ENCODE measurements at regions not wholly inside any gene's neighbourhood (a gene's known extent, or its start where the extent isn't known, plus 50 kb on each side); places are given as distances from the start of the nearest gene placed in this dataset.
A peak's percentile ranks its signal among the peaks of the same experiment; 100 is the strongest.
"Not testable (repeated sequence)": the region's sequence is repeated elsewhere in the genome, so short reads cannot be mapped to it uniquely, and the experiment has no call there.

DNA sequence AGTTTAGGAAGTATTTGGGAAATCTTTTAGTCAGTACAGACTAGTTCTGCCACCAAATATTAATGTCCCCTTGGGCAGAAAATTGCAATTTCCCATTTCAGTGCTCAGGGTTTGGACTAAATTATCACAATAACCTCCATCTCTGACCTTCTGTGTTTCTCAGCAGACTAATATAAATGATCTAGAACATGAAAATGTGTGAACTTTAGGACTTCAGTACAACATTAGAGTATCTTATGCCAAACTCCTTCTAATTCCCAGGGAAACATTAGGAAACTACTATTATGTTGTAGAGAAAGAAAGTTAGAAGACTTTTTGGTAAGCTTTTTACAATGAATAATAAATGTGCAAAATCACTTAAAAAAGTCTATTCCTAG, 1087.6 kb upstream of the CITED2 start:
- peaks cover 30% of the 10 kb centered on the region for H3K9me3 Mint-ChIP-seq

DNA sequence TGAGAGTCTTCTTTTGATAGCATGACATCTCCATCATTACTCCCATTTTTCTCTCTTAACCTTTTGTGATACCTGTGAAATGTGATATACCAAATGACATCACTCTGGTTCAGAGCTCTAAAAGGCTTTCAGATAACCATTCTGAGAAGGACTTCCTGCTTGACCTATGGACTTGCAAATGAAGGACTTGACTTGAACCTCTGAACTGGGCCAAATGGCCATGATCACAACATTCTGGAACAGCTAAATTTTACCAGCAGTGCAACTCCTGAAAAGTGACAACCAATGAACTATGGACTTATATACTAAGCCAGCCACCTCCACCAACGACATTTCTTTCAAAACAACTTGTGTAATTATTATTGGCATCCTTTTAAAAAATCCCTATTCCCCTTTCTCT, 1085.8 kb upstream of the CITED2 start:
- no peaks in the 10 kb centered on the region for H3K27me3 Mint-ChIP-seq
- H3K4me3 Mint-ChIP-seq = no peak overlapping the region
- H3K9me3 Mint-ChIP-seq = peaks cover 14% of the 10 kb centered on the region
- intact Hi-C loops (cut with micrococcal nuclease) = no loop called here
- no peak overlapping the region for H3K27ac Mint-ChIP-seq
- no peaks in the 10 kb centered on the region for H3K36me3 Mint-ChIP-seq (ENCODE audit: low read depth)
- H3K4me1 Mint-ChIP-seq (ENCODE audit: low read depth) = peaks cover 27% of the 10 kb centered on the region

More for the DNA sequence above, 1087.6 kb upstream of the CITED2 start:
- intact Hi-C loops (cut with micrococcal nuclease) = no loop called here
- Mint-ChIP-seq H3K36me3 (ENCODE audit: low read depth) (no peaks in the 10 kb centered on the region), H3K4me1 (ENCODE audit: low read depth) (peaks cover 18% of the 10 kb centered on the region), H3K4me3 (no peak overlapping the region), H3K27ac (no peak overlapping the region), H3K27me3 (no peaks in the 10 kb centered on the region)

DNA sequence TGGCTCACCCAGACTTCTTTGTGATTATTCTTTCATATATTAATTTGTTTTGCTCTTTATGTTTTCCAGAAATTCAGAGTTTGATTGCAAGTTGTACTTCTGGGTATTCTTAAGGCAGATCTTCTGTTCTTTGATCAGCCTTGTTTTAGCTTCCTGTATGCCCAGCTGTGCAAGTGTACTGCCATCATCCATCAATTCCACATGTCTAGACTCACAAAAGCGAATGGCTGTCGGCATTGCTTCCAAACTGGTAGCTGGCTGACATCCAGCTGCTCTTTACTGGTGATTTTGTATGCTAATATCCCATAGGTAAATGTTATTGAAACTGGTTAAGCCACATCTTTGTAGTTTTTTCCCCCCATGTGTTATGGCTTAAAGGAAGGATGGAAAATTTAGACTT, 1084.8 kb upstream of the CITED2 start:
- intact Hi-C loops (cut with micrococcal nuclease) = no loop called here
- Mint-ChIP-seq H3K9me3 (peaks cover 14% of the 10 kb centered on the region), H3K4me3 (no peak overlapping the region), H3K27me3 (no peaks in the 10 kb centered on the region), H3K27ac (no peak overlapping the region), H3K4me1 (ENCODE audit: low read depth) (peaks cover 27% of the 10 kb centered on the region), H3K36me3 (ENCODE audit: low read depth) (no peaks in the 10 kb centered on the region)

DNA sequence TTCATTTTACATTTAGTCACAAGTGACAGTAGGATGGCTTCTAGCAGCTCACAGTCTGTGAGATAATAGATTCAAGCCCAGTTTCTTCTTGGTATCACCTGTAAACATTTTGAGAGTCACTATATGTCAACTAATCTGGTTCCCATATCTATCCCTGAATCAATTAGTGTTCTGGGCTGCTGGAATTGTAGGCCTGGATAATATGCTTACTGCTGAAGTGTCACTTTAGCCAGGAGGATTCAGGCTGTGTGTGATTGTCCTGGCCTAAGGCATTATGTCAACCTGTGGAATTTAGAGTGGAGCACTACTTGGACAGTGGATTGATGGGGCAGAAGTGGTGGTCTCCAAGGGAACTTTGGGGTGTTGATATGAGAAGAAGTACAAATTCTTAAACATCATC, 1071.8 kb upstream of the CITED2 start:
- H3K4me1 Mint-ChIP-seq (ENCODE audit: low read depth) = peaks cover 11% of the 10 kb centered on the region
- intact Hi-C loops (cut with micrococcal nuclease) = no loop called here
- H3K27me3 Mint-ChIP-seq = no peaks in the 10 kb centered on the region
- no peak overlapping the region for H3K4me3 Mint-ChIP-seq
- no peak overlapping the region for H3K27ac Mint-ChIP-seq
- no peaks in the 10 kb centered on the region for H3K36me3 Mint-ChIP-seq (ENCODE audit: low read depth)
- H3K9me3 Mint-ChIP-seq = no peaks in the 10 kb centered on the region

DNA sequence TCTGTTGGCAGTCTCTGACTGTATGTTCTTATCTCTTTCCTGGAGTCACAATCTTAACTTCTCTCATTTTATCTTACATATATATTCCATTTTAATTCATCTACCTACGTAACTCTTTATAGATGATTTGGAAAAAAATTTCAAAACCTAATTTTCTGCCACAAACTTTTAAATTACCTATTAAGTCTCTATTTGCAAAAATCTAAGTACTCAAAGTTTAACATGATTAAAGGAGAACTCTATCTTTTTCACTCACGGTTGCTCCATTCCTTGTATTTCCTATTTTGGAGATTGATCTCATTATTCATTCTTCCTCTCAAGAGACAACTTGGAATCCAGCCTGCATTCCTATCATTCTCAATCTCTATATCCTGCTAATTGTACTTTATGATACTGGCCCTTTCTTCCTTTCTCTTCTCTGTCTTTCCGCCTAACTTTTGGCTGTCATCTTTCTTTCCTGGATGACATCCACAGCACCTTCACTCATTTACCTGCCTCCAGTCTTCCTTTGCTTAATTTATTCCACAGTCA, 1071.1 kb upstream of the CITED2 start:
- H3K4me1 Mint-ChIP-seq (ENCODE audit: low read depth) = peaks cover 16% of the 10 kb centered on the region
- H3K27me3 Mint-ChIP-seq = no peaks in the 10 kb centered on the region
- H3K27ac Mint-ChIP-seq = no peak overlapping the region
- intact Hi-C loops (cut with micrococcal nuclease) = no loop called here
- H3K36me3 Mint-ChIP-seq (ENCODE audit: low read depth) = no peaks in the 10 kb centered on the region
- no peak overlapping the region for H3K4me3 Mint-ChIP-seq
- no peaks in the 10 kb centered on the region for H3K9me3 Mint-ChIP-seq

- H3K27ac Mint-ChIP-seq; H3K27me3 Mint-ChIP-seq; H3K36me3 Mint-ChIP-seq (ENCODE audit: low read depth); H3K4me3 Mint-ChIP-seq; H3K9me3 Mint-ChIP-seq; intact Hi-C loops (cut with micrococcal nuclease): not testable (repeated sequence)
- peaks cover 25% of the 10 kb centered on the region for H3K4me1 Mint-ChIP-seq (ENCODE audit: low read depth)
Observed at GRCh38 chr6:140443112-140443511, 1068.7 kb upstream of the CITED2 start.

DNA sequence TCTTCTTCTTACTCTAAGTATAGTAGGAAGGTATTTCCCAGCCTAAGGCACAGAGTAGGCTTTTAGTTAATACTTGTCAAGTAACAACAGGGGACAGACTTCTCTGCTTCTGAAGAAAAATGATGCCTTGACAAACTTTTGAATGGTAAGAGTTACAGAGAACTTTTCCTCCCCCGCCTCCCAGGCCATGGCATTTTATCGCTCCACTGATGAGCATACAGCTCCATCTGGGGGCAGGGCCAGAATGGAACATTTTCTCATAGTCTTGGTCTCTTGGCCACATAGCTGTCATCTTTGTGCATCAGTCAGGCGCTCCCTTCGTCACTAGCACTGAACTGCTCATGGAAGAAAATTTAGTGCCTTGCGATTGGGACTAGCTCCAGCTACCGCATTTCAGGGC, 1066.8 kb upstream of the CITED2 start:
- H3K4me1 Mint-ChIP-seq (ENCODE audit: low read depth) = peaks cover 25% of the 10 kb centered on the region
- H3K36me3 Mint-ChIP-seq (ENCODE audit: low read depth) = no peaks in the 10 kb centered on the region
- peaks cover 1% of the 10 kb centered on the region for H3K9me3 Mint-ChIP-seq
- H3K4me3 Mint-ChIP-seq = no peak overlapping the region
- intact Hi-C loops (cut with micrococcal nuclease) = loop anchor here (2.0 kb wide), 1 partner anchor 1068 kb away; no protein-coding TSS in a partner anchor
- no peaks in the 10 kb centered on the region for H3K27me3 Mint-ChIP-seq
- H3K27ac Mint-ChIP-seq = peak overlapping the region; percentile 8

GRCh38 chr6:140440223-140440835, 1065.9 kb upstream of the CITED2 start:
- intact Hi-C loops (cut with micrococcal nuclease) = loop anchor here (2.0 kb wide), 1 partner anchor 1068 kb away; no protein-coding TSS in a partner anchor
- no peak overlapping the region for H3K4me3 Mint-ChIP-seq
- peaks cover 25% of the 10 kb centered on the region for H3K4me1 Mint-ChIP-seq (ENCODE audit: low read depth)

GRCh38 chr6:140438346-140438735, 1063.9 kb upstream of the CITED2 start:
- Mint-ChIP-seq H3K4me1 (ENCODE audit: low read depth) (peaks cover 25% of the 10 kb centered on the region), H3K27ac (no peak overlapping the region), H3K9me3 (peaks cover 30% of the 10 kb centered on the region), H3K36me3 (ENCODE audit: low read depth) (peaks cover 19% of the 10 kb centered on the region), H3K4me3 (no peak overlapping the region), H3K27me3 (no peaks in the 10 kb centered on the region)
- intact Hi-C loops (cut with micrococcal nuclease) = no loop called here

More at GRCh38 chr6:140440223-140440835, 1065.9 kb upstream of the CITED2 start:
- Mint-ChIP-seq H3K27me3 (no peaks in the 10 kb centered on the region), H3K27ac (peak overlapping the region; percentile 47), H3K9me3 (peaks cover 11% of the 10 kb centered on the region), H3K36me3 (ENCODE audit: low read depth) (no peaks in the 10 kb centered on the region)

DNA sequence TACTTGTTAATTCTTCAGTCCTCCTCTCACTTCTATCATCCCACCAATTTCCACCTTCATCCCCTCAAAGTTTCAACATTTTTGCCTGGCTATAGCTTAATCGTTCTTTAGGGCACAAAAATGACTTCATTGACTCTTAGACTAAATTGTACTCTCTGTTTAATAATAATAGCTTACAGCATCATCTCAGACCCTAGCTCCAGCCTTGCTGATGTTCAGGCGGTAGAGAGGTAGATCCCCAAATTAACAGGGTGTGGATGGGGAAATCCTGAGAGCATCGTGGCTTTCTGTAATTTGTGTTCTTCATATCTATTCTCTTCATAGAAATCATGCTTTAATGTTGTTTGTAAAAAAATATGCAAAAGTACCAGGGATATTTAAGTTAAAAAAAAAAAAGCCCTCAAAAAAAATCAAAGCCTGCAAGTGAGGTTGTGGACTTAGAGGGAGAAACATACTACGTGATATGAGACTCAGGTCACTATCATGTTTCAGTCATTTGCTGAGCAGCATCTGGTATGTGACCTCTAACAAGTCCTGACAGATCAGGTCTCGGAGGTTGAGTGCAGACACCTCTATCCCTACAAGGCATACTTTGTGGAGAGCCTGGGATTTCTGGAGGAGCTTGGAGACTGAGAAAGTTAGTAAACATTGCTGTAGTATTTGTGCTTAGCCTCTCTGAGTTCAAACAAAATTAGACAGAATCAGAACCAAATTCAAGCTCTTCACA, 1063.3 kb upstream of the CITED2 start:
- Mint-ChIP-seq H3K9me3 (peaks cover 36% of the 10 kb centered on the region), H3K4me1 (ENCODE audit: low read depth) (peaks cover 25% of the 10 kb centered on the region), H3K36me3 (ENCODE audit: low read depth) (peaks cover 24% of the 10 kb centered on the region), H3K27me3 (no peaks in the 10 kb centered on the region), H3K27ac (no peak overlapping the region), H3K4me3 (no peak overlapping the region)
- intact Hi-C loops (cut with micrococcal nuclease) = no loop called here

DNA sequence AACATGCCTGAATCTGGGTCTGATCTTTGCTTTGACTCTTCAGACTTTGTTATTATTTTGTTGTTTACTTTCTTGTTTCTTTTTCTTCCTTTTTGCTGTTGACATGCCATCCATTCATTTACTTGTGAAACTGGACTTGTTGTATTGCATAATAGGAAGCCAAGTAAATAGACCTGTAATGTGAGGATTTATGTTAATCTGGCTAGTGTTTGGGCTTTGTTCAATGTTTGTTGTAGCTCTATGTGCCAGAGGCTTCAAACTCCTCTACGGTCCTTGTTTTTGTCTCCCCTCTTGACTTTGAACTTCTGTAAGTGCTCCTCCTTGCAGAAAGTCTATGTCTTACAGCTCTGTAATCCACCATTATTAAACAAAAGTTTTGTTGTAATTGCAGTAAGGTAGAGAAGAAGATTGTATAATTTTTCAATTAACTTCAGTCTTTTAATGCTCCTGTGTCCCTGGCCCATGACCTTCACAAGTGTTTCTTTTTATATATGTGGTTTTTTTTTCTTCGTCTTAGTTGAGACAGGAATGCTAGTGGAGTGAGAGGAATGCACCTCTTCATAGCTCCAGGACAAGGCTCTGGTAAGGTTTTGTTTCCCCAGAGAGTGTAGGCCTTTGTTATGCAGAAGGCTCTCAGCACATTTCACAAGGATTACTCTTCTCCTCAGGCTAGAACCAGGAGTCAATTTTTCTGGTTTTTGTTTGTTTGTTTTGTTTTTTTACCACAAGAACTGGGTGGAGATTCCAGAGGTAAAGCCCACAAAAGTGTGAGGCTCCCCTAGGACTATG, 1061.8 kb upstream of the CITED2 start:
- Mint-ChIP-seq H3K27me3 (no peaks in the 10 kb centered on the region), H3K9me3 (peaks cover 47% of the 10 kb centered on the region), H3K4me1 (ENCODE audit: low read depth) (peaks cover 14% of the 10 kb centered on the region), H3K36me3 (ENCODE audit: low read depth) (peaks cover 32% of the 10 kb centered on the region), H3K4me3 (no peak overlapping the region), H3K27ac (no peak overlapping the region)
- intact Hi-C loops (cut with micrococcal nuclease) = no loop called here

DNA sequence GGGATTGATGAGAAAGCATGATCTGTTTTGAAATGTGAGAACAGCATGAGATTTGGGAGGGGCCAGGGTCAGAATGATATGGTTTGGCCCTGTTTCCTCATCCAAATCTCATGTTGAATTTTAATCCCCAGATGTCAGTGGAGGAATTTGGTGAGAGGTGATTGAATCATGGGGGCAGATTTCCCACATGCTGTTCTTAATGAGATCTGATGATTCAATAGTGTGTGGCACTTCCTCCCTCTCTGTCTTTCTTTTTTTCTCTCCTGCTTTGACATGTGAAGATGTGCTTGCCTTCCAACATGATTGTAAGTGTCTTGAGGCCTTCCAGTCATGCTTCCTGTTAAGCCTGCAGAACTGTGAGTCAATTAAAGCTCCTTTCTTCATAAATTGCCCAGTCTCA, 1060.3 kb upstream of the CITED2 start:
- no peak overlapping the region for H3K27ac Mint-ChIP-seq
- no peak overlapping the region for H3K4me3 Mint-ChIP-seq
- H3K4me1 Mint-ChIP-seq (ENCODE audit: low read depth) = peaks cover under 1% of the 10 kb centered on the region
- H3K9me3 Mint-ChIP-seq = peaks cover 51% of the 10 kb centered on the region
- H3K36me3 Mint-ChIP-seq (ENCODE audit: low read depth) = peaks cover 38% of the 10 kb centered on the region
- H3K27me3 Mint-ChIP-seq = no peaks in the 10 kb centered on the region
- intact Hi-C loops (cut with micrococcal nuclease) = no loop called here

GRCh38 chr6:140433072-140433471, 1058.6 kb upstream of the CITED2 start:
- Mint-ChIP-seq H3K9me3 (peaks cover 53% of the 10 kb centered on the region), H3K27ac (no peak overlapping the region), H3K4me1 (ENCODE audit: low read depth) (no peaks in the 10 kb centered on the region), H3K36me3 (ENCODE audit: low read depth) (peaks cover 38% of the 10 kb centered on the region), H3K27me3 (no peaks in the 10 kb centered on the region), H3K4me3 (no peak overlapping the region)
- intact Hi-C loops (cut with micrococcal nuclease) = no loop called here

- Mint-ChIP-seq H3K4me1 (ENCODE audit: low read depth) (no peaks in the 10 kb centered on the region), H3K9me3 (peaks cover 57% of the 10 kb centered on the region), H3K36me3 (ENCODE audit: low read depth) (peaks cover 15% of the 10 kb centered on the region), H3K27me3 (no peaks in the 10 kb centered on the region), H3K4me3 (no peak overlapping the region), H3K27ac (no peak overlapping the region)
- intact Hi-C loops (cut with micrococcal nuclease) = no loop called here
Observed at GRCh38 chr6:140427842-140428241, 1053.4 kb upstream of the CITED2 start.

Data from dendritic cell treated with granulocyte-macrophage colony-stimulating factor and Interleukin-4, amounts not matched to agents 40 ng/mL and 50 ng/mL, for 4 days (primary cell).